ENCODE measurements at regions not wholly inside any gene's neighbourhood (a gene's known extent, or its start where the extent isn't known, plus 50 kb on each side); places are given as distances from the start of the nearest gene placed in this dataset.

GRCh38 chr4:128560754-128561495 lies 248.6 kb upstream of the JADE1 start:
- TF ChIP-seq, protein P1, sequence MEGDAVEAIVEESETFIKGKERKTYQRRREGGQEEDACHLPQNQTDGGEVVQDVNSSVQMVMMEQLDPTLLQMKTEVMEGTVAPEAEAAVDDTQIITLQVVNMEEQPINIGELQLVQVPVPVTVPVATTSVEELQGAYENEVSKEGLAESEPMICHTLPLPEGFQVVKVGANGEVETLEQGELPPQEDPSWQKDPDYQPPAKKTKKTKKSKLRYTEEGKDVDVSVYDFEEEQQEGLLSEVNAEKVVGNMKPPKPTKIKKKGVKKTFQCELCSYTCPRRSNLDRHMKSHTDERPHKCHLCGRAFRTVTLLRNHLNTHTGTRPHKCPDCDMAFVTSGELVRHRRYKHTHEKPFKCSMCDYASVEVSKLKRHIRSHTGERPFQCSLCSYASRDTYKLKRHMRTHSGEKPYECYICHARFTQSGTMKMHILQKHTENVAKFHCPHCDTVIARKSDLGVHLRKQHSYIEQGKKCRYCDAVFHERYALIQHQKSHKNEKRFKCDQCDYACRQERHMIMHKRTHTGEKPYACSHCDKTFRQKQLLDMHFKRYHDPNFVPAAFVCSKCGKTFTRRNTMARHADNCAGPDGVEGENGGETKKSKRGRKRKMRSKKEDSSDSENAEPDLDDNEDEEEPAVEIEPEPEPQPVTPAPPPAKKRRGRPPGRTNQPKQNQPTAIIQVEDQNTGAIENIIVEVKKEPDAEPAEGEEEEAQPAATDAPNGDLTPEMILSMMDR (IDR thresholded peaks at IDR 0.05): no peak
- TF ChIP-seq POLR2A (IDR thresholded peaks at IDR 0.05): no peak

Measured in lower leg skin (tissue), 3 donors.